HG02642 (cell line): ENCODE measurements at regions not wholly inside any gene's neighbourhood (a gene's known extent, or its start where the extent isn't known, plus 50 kb on each side); places are given as distances from the start of the nearest gene placed in this dataset.
"Not testable (repeated sequence)": the region's sequence is repeated elsewhere in the genome, so short reads cannot be mapped to it uniquely, and the experiment has no call there.

Experiments
- ATAC-seq: cut with Tn5 transposase; IDR thresholded peaks from one replicate; pipeline ENCODE4 v1.9.1; 2021; ENCODE audit warnings: mild to moderate bottlenecking; ENCODE audit not compliant: unreplicated experiment, poor library complexity

GRCh38 chr16:29176822-29177202 is 192.0 kb downstream of the LAT start:
- not testable (repeated sequence) for ATAC-seq

- ATAC-seq: not testable (repeated sequence)
Observed at GRCh38 chr16:29176154-29176470, 191.3 kb downstream of the LAT start.

GRCh38 chr16:29175411-29176153 is 190.7 kb downstream of the LAT start:
- not testable (repeated sequence) for ATAC-seq

GRCh38 chr16:29173371-29174305 is 188.8 kb downstream of the LAT start:
- ATAC-seq: not testable (repeated sequence)

- ATAC-seq: not testable (repeated sequence)
Observed at GRCh38 chr16:29172098-29172724, 187.4 kb downstream of the LAT start.

- not testable (repeated sequence) for ATAC-seq
Observed at GRCh38 chr16:29171296-29171695, 186.4 kb downstream of the LAT start.

- not testable (repeated sequence) for ATAC-seq
Observed at GRCh38 chr16:29170393-29171119, 185.7 kb downstream of the LAT start.

- ATAC-seq: not testable (repeated sequence)
Observed at GRCh38 chr16:29169295-29169994, 184.6 kb downstream of the LAT start.

- not testable (repeated sequence) for ATAC-seq
Observed at GRCh38 chr16:29168515-29169259, 183.8 kb downstream of the LAT start.

GRCh38 chr16:29164442-29165089 is 179.7 kb downstream of the LAT start:
- not testable (repeated sequence) for ATAC-seq

GRCh38 chr16:29160171-29160570 is 175.3 kb downstream of the LAT start:
- not testable (repeated sequence) for ATAC-seq

GRCh38 chr16:29159603-29160002 is 174.8 kb downstream of the LAT start:
- ATAC-seq: not testable (repeated sequence)

GRCh38 chr16:29158785-29159184 is 173.9 kb downstream of the LAT start:
- no peak for ATAC-seq

GRCh38 chr16:29158031-29158784 is 173.4 kb downstream of the LAT start:
- not testable (repeated sequence) for ATAC-seq

GRCh38 chr16:29157051-29157923 is 172.4 kb downstream of the LAT start:
- ATAC-seq: not testable (repeated sequence)

- no peak for ATAC-seq
Observed at GRCh38 chr16:29156511-29156910, 171.7 kb downstream of the LAT start.

GRCh38 chr16:29155866-29156200 is 171.0 kb downstream of the LAT start:
- not testable (repeated sequence) for ATAC-seq
